SK-N-SH (cell line): ENCODE measurements at regions not wholly inside any gene's neighbourhood (a gene's known extent, or its start where the extent isn't known, plus 50 kb on each side); places are given as distances from the start of the nearest gene placed in this dataset.

Source experiments
- CTCF ChIA-PET: fragments of 300-600, 350-600 bp; formaldehyde crosslinking; extraction: SDS; loops from one replicate; lab custom pipeline; 2021; lab: Yijun Ruan, JAX
- POLR2A ChIA-PET: fragments of 350-600 bp; sonication (Branson Sonifier 250); formaldehyde crosslinking; extraction: SDS; loops from one replicate; lab custom pipeline; 2020; ENCODE audit warnings: antibody characterized with exemption, inconsistent platforms; lab: Yijun Ruan, JAX
- DNase-seq: peaks from one replicate; pipeline ENCODE4 v3.0.0; 2012
- H2AFZ ChIP-seq: fragments of 200-600 bp; sonication (generic); 2 replicates; pipeline ENCODE4 v1.8.1; 2016; ENCODE audit warnings: antibody characterized with exemption, mild to moderate bottlenecking, low read depth
- H3F3A ChIP-seq: fragments of 200-600 bp; sonication (generic); replicated peaks from 2 replicates; pipeline ENCODE3; 2016; ENCODE audit warnings: antibody characterized with exemption, mild to moderate bottlenecking; ENCODE audit not compliant: insufficient read depth
- H3K27ac ChIP-seq, 2 experiments: fragments of 200-500 bp in 1 of 2; fragments of 200-600 bp in 1 of 2; sonication (Bioruptor generic) in 1 of 2; sonication (generic), shearing (Covaris generic) in 1 of 2; 2 replicates each; pipeline versions ENCODE4 v1.5.1 to v1.6.1; 2014 to 2016; ENCODE audit warnings: low read depth in 2 of 2, inconsistent platforms in 1 of 2, low read length in 1 of 2, mild to moderate bottlenecking in 1 of 2, mixed read lengths in 1 of 2
- H3K27me3 ChIP-seq: fragments of 200-600 bp; sonication (generic), shearing (Covaris generic); 2 replicates; pipeline ENCODE4 v1.6.1; 2016; ENCODE audit warnings: mixed run types; ENCODE audit not compliant: insufficient read depth
- H3K36me3 ChIP-seq, 2 experiments: fragments of 200-500 bp in 1 of 2; fragments of 200-600 bp in 1 of 2; sonication (Bioruptor generic) in 1 of 2; sonication (generic) in 1 of 2; replicated peaks in 1 of 2; 2 replicates each; pipeline versions ENCODE3 to v1.5.1; 2014 to 2016; ENCODE audit warnings: low read length in 1 of 2, mild to moderate bottlenecking in 1 of 2; ENCODE audit not compliant: insufficient read depth in 2 of 2, control insufficient read depth in 1 of 2
- H3K4me1 ChIP-seq, 2 experiments: fragments of 200-500 bp in 1 of 2; fragments of 200-600 bp in 1 of 2; sonication (Bioruptor generic) in 1 of 2; sonication (generic), shearing (Covaris generic) in 1 of 2; 2 replicates each; pipeline versions ENCODE4 v1.5.1 to v1.6.1; 2014 to 2016; ENCODE audit warnings: low read depth in 1 of 2, low read length in 1 of 2, mixed run types in 1 of 2; ENCODE audit not compliant: insufficient read depth in 2 of 2, control insufficient read depth in 1 of 2
- H3K4me2 ChIP-seq: fragments of 200-600 bp; sonication (generic), shearing (Covaris generic); 2 replicates; pipeline ENCODE4 v1.6.1; 2017; ENCODE audit warnings: mixed run types
- H3K4me3 ChIP-seq, 2 experiments: fragments of 200-500 bp in 1 of 2; fragments of 200-600 bp in 1 of 2; sonication (Bioruptor generic) in 1 of 2; sonication (generic), shearing (Covaris generic) in 1 of 2; 2 replicates each; pipeline versions ENCODE4 v1.5.1 to v1.8.1; 2014 to 2016; ENCODE audit warnings: low read depth in 2 of 2, inconsistent platforms in 1 of 2, low read length in 1 of 2, mild to moderate bottlenecking in 1 of 2, mixed read lengths in 1 of 2, moderate library complexity in 1 of 2
- H3K79me2 ChIP-seq: fragments of 200-600 bp; sonication (generic); 2 replicates; pipeline ENCODE4 v1.8.1; 2017; ENCODE audit warnings: mild to moderate bottlenecking; ENCODE audit not compliant: insufficient read depth
- H3K9ac ChIP-seq: fragments of 200-600 bp; sonication (generic); 2 replicates; pipeline ENCODE4 v1.6.1; 2017; ENCODE audit warnings: mixed run types
- H3K9me2 ChIP-seq: fragments of 200-600 bp; sonication (generic); 2 replicates; pipeline ENCODE4 v1.6.1; 2017; ENCODE audit warnings: mixed run types
- H3K9me3 ChIP-seq: fragments of 200-600 bp; sonication (generic); 2 replicates; pipeline ENCODE4 v1.6.1; 2017; ENCODE audit warnings: mixed run types, mild to moderate bottlenecking, moderate library complexity
- H4K20me1 ChIP-seq: fragments of 200-600 bp; sonication (generic); 2 replicates; pipeline ENCODE4 v1.6.1; 2017; ENCODE audit warnings: mild to moderate bottlenecking, mixed run types; ENCODE audit not compliant: insufficient read depth
- CHD2 ChIP-seq: fragments of 150-350 bp; IDR thresholded peaks from 2 replicates; pipeline ENCODE4 v1.6.1; 2018; ENCODE audit warnings: low read length; ENCODE audit not compliant: partially characterized antibody
- CTCF ChIP-seq: fragments of 200-600 bp; sonication (generic); IDR thresholded peaks from 2 replicates; pipeline ENCODE4 v1.6.1; 2017; ENCODE audit warnings: antibody characterized with exemption, mild to moderate bottlenecking, moderate library complexity
- ELF1 ChIP-seq: IDR thresholded peaks from 2 replicates; pipeline ENCODE4 v1.4.0; 2012
- FOSL2 ChIP-seq: IDR thresholded peaks from 2 replicates; pipeline ENCODE4 v1.4.0; 2012; ENCODE audit warnings: low read depth, mild to moderate bottlenecking, moderate library complexity, borderline replicate concordance
- FOXJ3 ChIP-seq: sonication (generic); formaldehyde crosslinking; IDR thresholded peaks from 2 replicates; pipeline ENCODE4 v1.5.1; 2020; ENCODE audit warnings: mild to moderate bottlenecking, missing genetic modification reagents
- JUND ChIP-seq: IDR thresholded peaks from 2 replicates; pipeline ENCODE4 v1.4.0; 2012
- MXI1 ChIP-seq: IDR thresholded peaks from 2 replicates; pipeline ENCODE4 v1.6.1; 2012; ENCODE audit warnings: mild to moderate bottlenecking, low read depth, low read length, improper control_type of control experiment
- PBX3 ChIP-seq: IDR thresholded peaks from 2 replicates; pipeline ENCODE4; 2012
- SIN3A ChIP-seq: IDR thresholded peaks from 2 replicates; pipeline ENCODE4 v1.6.1; 2012; ENCODE audit warnings: low read depth, mild to moderate bottlenecking, low read length, moderate library complexity, borderline replicate concordance
- TAF1 ChIP-seq: IDR thresholded peaks from 2 replicates; pipeline ENCODE4 v1.6.1; 2012; ENCODE audit warnings: low read depth, mild to moderate bottlenecking, low read length, moderate library complexity, borderline replicate concordance
- WGBS: methylation state at CpG from one replicate; pipeline ENCODE4 v1.1.6; 2017; ENCODE audit warnings: low lambda C conversion rate; 5-methylcytosine and 5-hydroxymethylcytosine counted together

- Histone ChIP-seq H3K27ac (no peak overlapping the region), H3K27me3 (no peaks in the 10 kb centered on the region), H3K36me3 (no peaks in the 10 kb centered on the region), H3K79me2 (no peaks in the 10 kb centered on the region), H3K4me1 (0 out of 4 replicates have a peak, but pooled peaks cover 0 to 5% of the 10 kb centered on the region in 2 experiments), H2AFZ (no peak overlapping the region), H3K9ac (no peak overlapping the region), H3F3A (no peaks in the 10 kb centered on the region), H3K9me3 (no peaks in the 10 kb centered on the region), H3K9me2 (no peaks in the 10 kb centered on the region), H4K20me1 (no peaks in the 10 kb centered on the region), H3K4me3 (no peak overlapping the region), H3K4me2 (no peak overlapping the region)
- no peak for DNase-seq
- WGBS, result no CpG with 5 or more reads among the region's 1 CpG
- ChIA-PET CTCF (no interaction called here), POLR2A (no interaction called here)
- TF ChIP-seq TAF1, result no peak
- TF ChIP-seq SIN3A, result no peak
- TF ChIP-seq CHD2, result no peak
- no peak for TF ChIP-seq PBX3
- TF ChIP-seq MXI1, result no peak
- TF ChIP-seq CTCF, result no peak
- no peak for TF ChIP-seq JUND
Measured at GRCh38 chr5:78718824-78719223, 70.3 kb upstream of the LHFPL2 start.

- Histone ChIP-seq H4K20me1 (no peaks in the 10 kb centered on the region), H3K4me3 (no peak overlapping the region), H3K4me2 (no peak overlapping the region), H3K27me3 (no peaks in the 10 kb centered on the region), H3F3A (no peaks in the 10 kb centered on the region), H3K9me2 (no peaks in the 10 kb centered on the region), H3K36me3 (no peaks in the 10 kb centered on the region), H3K9ac (no peak overlapping the region), H3K79me2 (no peaks in the 10 kb centered on the region), H3K27ac (no peak overlapping the region)
- DNase-seq, result no peak
- POLR2A ChIA-PET, result no interaction called here
- TF ChIP-seq ELF1, result no peak
- TF ChIP-seq FOSL2, result peak; percentile 18; the same call in 1 of the 2 replicates
- TF ChIP-seq FOXJ3 (CRISPR knock-in tag), result no peak
- TF ChIP-seq, all 33 proteins: peak for 1
- CTCF ChIA-PET, result interaction anchor here (1.4 kb wide), 1 partner anchor 27 kb away, joined by 3 read pairs; no protein-coding TSS in a partner anchor
- Histone ChIP-seq H3K4me1 (0 out of 4 replicates have a peak, but pooled peaks cover 0 to 5% of the 10 kb centered on the region in 2 experiments), H3K9me3 (no peaks in the 10 kb centered on the region), H2AFZ (no peak overlapping the region)
- WGBS, result 76% methylated on average over 14 of the region's 15 CpGs
Measured at GRCh38 chr5:78717674-78718584, 69.4 kb upstream of the LHFPL2 start.
